Globus pallidus (tissue), 1 donor: ENCODE measurements at regions not wholly inside any gene's neighbourhood (a gene's known extent, or its start where the extent isn't known, plus 50 kb on each side); places are given as distances from the start of the nearest gene placed in this dataset.
"Not testable (repeated sequence)": the region's sequence is repeated elsewhere in the genome, so short reads cannot be mapped to it uniquely, and the experiment has no call there.

Experiments used
- DNase-seq: peaks from one replicate; pipeline ENCODE4 v3.0.0-alpha.2; 2015; ENCODE audit warnings: low spot score

GRCh38 chr4:82181789-82182188, 192.0 kb downstream of the HNRNPD start:
- no peak for DNase-seq

DNA sequence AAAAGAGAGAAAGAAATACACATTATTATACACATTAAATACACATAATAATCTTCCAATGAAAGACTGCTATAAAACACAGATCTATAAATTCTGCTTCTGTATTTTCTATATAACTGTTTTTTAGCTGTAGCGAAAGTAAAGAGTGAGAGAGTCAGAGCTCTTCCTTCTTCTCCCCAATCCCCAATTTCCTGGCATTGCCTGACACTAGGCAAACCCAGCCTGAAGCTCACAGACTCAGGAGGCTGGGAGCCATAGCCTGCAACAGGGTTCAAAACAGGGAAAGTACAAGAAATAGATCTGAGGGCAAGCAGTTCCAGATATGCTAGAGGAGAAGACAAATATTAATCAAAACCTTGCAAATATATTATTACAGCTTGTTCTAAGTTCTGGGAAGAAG, 201.6 kb downstream of the HNRNPD start:
- DNase-seq: no peak

GRCh38 chr4:82171531-82172155, 202.1 kb downstream of the HNRNPD start:
- no peak for DNase-seq

DNA sequence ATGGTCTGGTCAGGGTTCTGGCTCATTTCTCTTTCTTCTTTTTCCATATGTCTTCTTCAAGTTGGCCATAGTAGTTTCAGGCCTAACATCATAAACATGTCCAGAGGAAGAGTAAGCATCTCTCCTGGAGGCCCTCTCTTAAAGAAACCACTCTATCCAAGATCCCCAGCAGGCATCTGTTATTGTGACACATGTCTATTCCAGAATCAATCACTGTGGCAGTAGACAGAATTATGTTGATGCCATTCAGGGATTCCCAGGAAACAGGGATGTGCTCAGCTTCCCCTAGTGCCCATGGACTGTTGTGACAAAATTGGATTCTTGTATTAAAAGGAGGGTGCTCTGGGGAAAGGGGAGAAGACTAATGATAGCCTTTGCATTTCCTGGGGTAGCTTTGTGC, 224.0 kb downstream of the HNRNPD start:
- DNase-seq: no peak

GRCh38 chr4:82145850-82146249, 227.9 kb downstream of the HNRNPD start:
- DNase-seq: no peak

DNA sequence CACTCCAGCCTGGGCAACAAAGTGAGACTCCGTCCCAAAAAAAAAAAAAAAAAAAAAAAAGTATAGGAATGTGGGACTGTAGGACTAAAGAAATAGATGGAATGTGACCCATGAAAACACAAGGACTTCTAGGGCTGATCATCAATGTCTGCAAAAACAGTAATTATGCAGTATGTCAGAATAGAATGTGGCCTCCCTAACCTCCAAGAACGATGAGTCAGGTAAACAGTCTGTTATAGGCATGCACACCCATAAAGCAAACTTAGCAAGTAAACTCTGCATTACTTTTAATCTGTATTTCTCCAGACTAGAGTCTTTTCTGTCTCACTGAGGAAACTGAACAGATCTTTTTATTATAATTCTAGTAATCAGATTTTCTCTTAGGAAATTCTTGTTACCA, 233.4 kb downstream of the HNRNPD start:
- no peak for DNase-seq

DNA sequence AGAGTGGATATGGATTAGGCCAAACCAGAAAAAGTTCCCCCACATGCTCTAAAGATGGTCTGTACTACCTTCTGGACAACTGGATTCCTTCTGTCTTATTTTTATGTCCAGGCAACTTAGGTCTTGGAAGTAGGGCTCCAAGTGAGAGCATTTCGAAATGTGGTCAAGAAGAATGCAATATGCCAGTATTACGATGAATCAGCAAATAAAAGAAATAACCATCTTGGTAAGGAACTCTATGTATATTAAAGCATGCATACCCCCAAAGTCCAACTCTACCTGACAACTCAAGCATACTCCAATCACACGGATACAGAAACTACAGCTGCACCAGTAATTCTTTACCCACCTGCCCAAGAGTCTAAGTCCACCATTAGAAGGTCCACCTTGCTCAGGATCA, 234.5 kb downstream of the HNRNPD start:
- DNase-seq: no peak

- DNase-seq: no peak
These were observed 235.4 kb downstream of the HNRNPD start for GRCh38 chr4:82138374-82138773.

- DNase-seq: no peak
These were observed 237.5 kb downstream of the HNRNPD start for GRCh38 chr4:82136161-82136801.

GRCh38 chr4:82128355-82128754, 245.4 kb downstream of the HNRNPD start:
- DNase-seq: no peak

DNA sequence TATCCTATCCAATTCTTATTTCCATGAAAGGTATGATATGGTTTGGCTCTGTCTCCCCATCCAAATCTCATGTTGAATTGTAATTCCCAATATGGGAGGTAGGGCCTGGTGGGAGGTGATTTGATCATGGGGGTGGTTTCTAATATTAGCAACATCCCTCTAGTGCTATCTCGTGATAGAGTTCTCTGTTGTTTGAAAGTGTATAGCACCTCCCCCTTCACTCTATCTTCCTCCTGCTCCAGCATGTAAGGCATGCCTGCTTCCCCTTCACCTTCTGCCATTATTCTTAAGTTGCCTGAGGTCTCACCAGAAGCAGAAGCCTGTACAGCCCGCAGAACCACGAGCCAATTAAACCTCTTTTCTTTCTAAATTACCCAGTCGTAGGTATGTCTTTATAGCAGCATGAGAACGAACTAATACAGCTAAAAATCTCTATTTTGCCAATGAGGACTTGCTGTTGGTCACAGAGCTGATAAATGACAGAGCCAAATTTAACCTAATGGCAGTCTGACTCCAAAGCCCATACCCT, 247.2 kb downstream of the HNRNPD start:
- no peak for DNase-seq

DNA sequence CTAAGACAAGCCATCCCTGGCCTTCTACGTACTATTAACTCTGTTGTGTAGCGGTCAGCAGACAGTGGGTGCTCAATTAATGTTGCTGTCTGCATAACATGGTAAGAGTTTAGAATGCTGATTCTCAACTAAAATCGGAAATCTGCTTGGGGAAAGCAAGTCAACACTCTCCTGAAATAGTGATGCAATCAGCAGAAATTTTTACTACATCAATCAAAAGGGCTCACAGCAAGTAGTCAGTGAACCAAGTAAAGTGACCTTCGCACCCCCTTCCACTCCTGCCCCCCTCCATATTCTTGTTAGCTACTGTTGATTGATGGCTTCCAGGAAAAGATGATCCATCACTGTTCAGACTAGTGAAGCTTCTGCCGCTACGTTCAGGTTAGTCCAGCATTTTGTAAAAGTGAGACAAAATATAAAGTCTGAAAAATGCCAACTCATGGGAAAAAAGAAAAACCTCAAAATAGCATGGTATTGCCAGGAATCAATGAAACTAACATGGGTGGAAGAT, 247.9 kb downstream of the HNRNPD start:
- DNase-seq: no peak

GRCh38 chr4:82124932-82125786, 248.6 kb downstream of the HNRNPD start:
- no peak for DNase-seq

DNA sequence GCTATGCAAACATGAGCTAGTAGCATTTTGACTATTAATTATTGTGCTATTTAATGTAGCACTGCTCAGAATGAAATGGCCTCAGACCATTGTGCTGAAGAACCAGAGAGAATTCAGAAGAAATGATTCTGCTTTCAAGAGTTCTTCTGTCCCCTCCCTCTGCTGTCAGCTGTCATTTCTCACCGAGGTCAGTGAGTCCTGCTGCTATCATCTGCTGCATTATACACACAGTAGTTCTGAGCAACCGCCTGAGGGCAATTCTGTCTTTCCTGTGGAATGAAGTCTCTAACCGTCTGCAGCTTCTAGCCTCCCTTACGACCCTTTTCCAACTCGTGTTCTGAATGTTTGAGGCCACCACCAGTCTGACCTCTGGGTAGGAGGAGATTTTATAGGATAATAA, 249.4 kb downstream of the HNRNPD start:
- DNase-seq: no peak

GRCh38 chr4:82123934-82124333, 249.9 kb downstream of the HNRNPD start:
- DNase-seq: no peak

GRCh38 chr4:82115183-82115582, 258.6 kb downstream of the HNRNPD start:
- not testable (repeated sequence) for DNase-seq

GRCh38 chr4:82108506-82108905, 265.3 kb downstream of the HNRNPD start:
- no peak for DNase-seq

DNA sequence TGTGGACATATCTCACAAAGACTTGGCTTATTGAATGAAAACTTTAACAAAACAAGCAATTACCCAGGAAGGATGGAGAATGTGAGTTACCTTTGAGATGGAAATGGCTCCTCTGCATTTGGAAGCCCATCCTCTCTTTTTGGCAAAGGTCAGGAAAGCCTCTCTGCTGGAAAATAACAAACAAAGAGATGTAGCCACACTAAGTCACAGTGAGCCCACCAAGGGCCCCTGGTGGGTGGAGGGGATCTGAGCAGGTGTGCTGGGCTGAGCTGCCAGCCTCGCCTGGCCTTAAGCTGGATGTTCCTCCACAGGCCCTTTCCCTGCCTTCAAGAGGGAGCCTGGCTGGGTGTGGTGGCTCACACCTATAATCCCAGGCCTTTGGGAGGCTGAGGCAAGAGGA, 269.2 kb downstream of the HNRNPD start:
- DNase-seq: no peak

DNA sequence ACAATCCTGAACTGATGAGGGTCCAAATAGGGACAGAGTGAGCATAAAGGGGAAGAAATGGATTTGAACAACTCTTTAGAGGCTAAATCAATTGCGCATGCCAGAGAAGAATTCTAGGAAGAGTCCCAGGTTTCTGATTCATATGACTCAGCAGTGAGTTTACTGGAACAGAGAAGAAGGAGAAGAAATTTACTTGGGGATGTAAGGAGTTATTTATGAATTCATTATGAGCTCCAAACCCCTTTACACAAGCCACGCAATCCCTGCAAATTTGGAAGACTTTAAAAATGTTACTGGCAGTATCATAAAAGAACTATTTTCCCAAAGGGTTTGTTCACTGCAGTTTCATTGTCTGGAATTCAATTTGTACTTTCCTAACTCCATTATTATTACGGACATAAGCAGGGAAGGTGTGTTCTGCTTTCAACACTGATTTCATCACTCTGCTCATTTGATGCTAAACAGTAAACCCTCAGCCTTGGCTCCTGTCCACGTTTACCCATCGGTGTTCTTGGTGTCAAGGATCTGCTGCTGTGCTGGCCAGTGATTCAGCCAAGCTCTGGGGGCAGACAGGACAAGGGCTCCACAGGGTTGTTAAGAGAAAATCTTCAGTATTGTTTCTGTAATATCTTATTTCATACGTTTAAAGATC, 273.7 kb downstream of the HNRNPD start:
- DNase-seq: no peak

- no peak for DNase-seq
These were observed 276.3 kb downstream of the HNRNPD start for GRCh38 chr4:82097504-82097903.

- DNase-seq: no peak
These were observed 283.1 kb downstream of the HNRNPD start for GRCh38 chr4:82090717-82091116.

GRCh38 chr4:82084747-82085146, 289.0 kb downstream of the HNRNPD start:
- DNase-seq: no peak
